DND-41 (cell line): ENCODE measurements at regions not wholly inside any gene's neighbourhood (a gene's known extent, or its start where the extent isn't known, plus 50 kb on each side); places are given as distances from the start of the nearest gene placed in this dataset.

Experiments
- ATAC-seq: fragments of 200-7000 bp; cut with Tn5 transposase; 3 replicates; pipeline ENCODE4 v1.9.1; 2021; ENCODE audit warnings: low read depth; ENCODE audit not compliant: insufficient read depth
- DNase-seq: peaks from one replicate; pipeline ENCODE4 v3.0.0-alpha.2; 2020
- H2AFZ ChIP-seq: 2 replicates; pipeline ENCODE4 v1.6.0; 2012; ENCODE audit warnings: low read depth, low read length
- H3K27ac ChIP-seq: 2 replicates; pipeline ENCODE4 v1.5.1; 2012; ENCODE audit warnings: low read length, inconsistent platforms
- H3K27me3 ChIP-seq: fragments of 200-600 bp; sonication (generic); 2 replicates; pipeline ENCODE4 v1.6.0; 2012; ENCODE audit warnings: low read length, mild to moderate bottlenecking, inconsistent platforms; ENCODE audit not compliant: insufficient read depth, poor library complexity
- H3K36me3 ChIP-seq: 2 replicates; pipeline ENCODE4 v1.5.1; 2012; ENCODE audit warnings: low read length, inconsistent platforms; ENCODE audit not compliant: insufficient read depth
- H3K4me1 ChIP-seq: 2 replicates; pipeline ENCODE4 v1.5.1; 2012; ENCODE audit warnings: mild to moderate bottlenecking, low read length; ENCODE audit not compliant: insufficient read depth
- H3K4me2 ChIP-seq: 2 replicates; pipeline ENCODE4 v1.6.0; 2012; ENCODE audit warnings: mild to moderate bottlenecking, moderate library complexity, low read length, inconsistent platforms; ENCODE audit not compliant: insufficient read depth
- H3K4me3 ChIP-seq, 2 experiments: fragments of 200-600 bp in 1 of 2; shearing (Covaris generic) in 1 of 2; 2 replicates each; pipeline ENCODE4 v1.5.1; 2012 to 2016; ENCODE audit warnings: inconsistent platforms in 2 of 2, low read length in 2 of 2, mild to moderate bottlenecking in 2 of 2, low read depth in 1 of 2, moderate library complexity in 1 of 2
- H3K79me2 ChIP-seq: 2 replicates; pipeline ENCODE4 v1.6.0; 2012; ENCODE audit warnings: low read length, inconsistent platforms; ENCODE audit not compliant: insufficient read depth
- H3K9ac ChIP-seq: 2 replicates; pipeline ENCODE4 v1.6.0; 2012; ENCODE audit warnings: low read depth, mild to moderate bottlenecking, inconsistent platforms, low read length, moderate library complexity
- H3K9me3 ChIP-seq: 2 replicates; pipeline ENCODE4 v1.5.1; 2012; ENCODE audit warnings: low read length, moderate library complexity, mild to moderate bottlenecking, inconsistent platforms; ENCODE audit not compliant: insufficient read depth, severe bottlenecking
- H4K20me1 ChIP-seq: 2 replicates; pipeline ENCODE4 v1.6.0; 2012; ENCODE audit warnings: low read length; ENCODE audit not compliant: insufficient read depth
- EZH2 ChIP-seq: IDR thresholded peaks from 3 replicates; pipeline ENCODE4 v1.6.1; 2012; ENCODE audit warnings: borderline replicate concordance, low read depth, mild to moderate bottlenecking, moderate library complexity, low read length, inconsistent platforms; ENCODE audit not compliant: severe bottlenecking
- TF ChIP-seq, protein P1 (sequence below): IDR thresholded peaks from 2 replicates; pipeline ENCODE4 v1.5.1; 2012; ENCODE audit warnings: borderline replicate concordance, low read length, moderate library complexity, mild to moderate bottlenecking; ENCODE audit not compliant: poor library complexity, severe bottlenecking; ENCODE audit errors: extremely low read depth

DNA sequence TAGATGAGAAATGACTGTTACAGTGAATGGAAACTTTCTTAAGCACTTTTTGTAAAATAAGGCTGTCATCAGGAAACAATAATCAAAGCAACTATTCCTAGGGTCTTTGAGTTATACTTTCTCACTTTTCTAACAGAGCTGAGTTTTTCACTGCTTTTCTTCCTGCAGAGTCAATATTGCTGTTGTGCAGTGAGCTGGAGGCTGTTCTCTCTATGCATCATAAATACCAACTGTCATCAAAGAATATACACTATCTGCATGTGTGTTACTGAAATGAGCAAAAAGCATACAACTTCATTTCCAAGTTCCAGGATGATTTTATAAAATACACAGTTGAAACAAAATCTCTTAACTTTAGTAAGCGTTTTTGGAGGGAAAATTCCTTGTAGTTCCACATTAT lies 110.4 kb upstream of the CPSF6 start:
- Histone ChIP-seq H4K20me1 (no peaks in the 10 kb centered on the region), H3K9me3 (no peaks in the 10 kb centered on the region), H3K27me3 (peaks cover 3% of the 10 kb centered on the region), H3K79me2 (no peaks in the 10 kb centered on the region), H2AFZ (no peak overlapping the region), H3K4me3 (no peak overlapping the region), H3K27ac (no peak overlapping the region), H3K4me1 (no peaks in the 10 kb centered on the region), H3K9ac (no peak overlapping the region), H3K36me3 (no peaks in the 10 kb centered on the region), H3K4me2 (no peak overlapping the region)
- ATAC-seq, result no peak
- TF ChIP-seq, protein P1, sequence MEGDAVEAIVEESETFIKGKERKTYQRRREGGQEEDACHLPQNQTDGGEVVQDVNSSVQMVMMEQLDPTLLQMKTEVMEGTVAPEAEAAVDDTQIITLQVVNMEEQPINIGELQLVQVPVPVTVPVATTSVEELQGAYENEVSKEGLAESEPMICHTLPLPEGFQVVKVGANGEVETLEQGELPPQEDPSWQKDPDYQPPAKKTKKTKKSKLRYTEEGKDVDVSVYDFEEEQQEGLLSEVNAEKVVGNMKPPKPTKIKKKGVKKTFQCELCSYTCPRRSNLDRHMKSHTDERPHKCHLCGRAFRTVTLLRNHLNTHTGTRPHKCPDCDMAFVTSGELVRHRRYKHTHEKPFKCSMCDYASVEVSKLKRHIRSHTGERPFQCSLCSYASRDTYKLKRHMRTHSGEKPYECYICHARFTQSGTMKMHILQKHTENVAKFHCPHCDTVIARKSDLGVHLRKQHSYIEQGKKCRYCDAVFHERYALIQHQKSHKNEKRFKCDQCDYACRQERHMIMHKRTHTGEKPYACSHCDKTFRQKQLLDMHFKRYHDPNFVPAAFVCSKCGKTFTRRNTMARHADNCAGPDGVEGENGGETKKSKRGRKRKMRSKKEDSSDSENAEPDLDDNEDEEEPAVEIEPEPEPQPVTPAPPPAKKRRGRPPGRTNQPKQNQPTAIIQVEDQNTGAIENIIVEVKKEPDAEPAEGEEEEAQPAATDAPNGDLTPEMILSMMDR, result no peak
- no peak for TF ChIP-seq EZH2
- no peak for DNase-seq

- ATAC-seq (no peak), DNase-seq (no peak)
- Histone ChIP-seq H3K4me1 (no peaks in the 10 kb centered on the region), H3K4me3 (no peak overlapping the region), H3K9me3 (no peaks in the 10 kb centered on the region), H4K20me1 (no peaks in the 10 kb centered on the region), H3K36me3 (no peaks in the 10 kb centered on the region), H3K27me3 (no peaks in the 10 kb centered on the region), H2AFZ (no peak overlapping the region), H3K79me2 (no peaks in the 10 kb centered on the region), H3K9ac (no peak overlapping the region), H3K4me2 (no peak overlapping the region), H3K27ac (no peak overlapping the region)
- TF ChIP-seq EZH2, result no peak
- TF ChIP-seq, protein P1, result no peak
These were observed 109.8 kb upstream of the CPSF6 start for GRCh38 chr12:69129564-69129963.

DNA sequence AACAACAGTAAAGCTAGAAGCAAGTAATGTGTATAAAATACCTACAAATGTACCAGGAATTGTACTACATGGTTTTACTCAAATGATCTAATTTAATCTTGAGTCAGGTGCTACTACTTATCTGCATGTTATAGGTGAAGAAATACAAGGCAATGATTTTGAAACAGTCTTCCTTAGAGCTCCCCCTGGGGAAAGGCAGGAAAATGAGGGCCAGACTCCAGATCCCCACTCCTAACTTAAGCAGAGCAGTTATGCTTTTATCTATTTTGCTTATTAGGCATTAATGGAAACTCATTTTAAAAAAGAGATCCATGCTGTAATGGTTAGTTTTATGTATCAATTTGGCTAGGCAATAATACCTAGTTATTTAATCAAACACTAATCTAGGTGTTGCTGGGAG lies 109.3 kb upstream of the CPSF6 start:
- H3K79me2 ChIP-seq, result no peaks in the 10 kb centered on the region
- no peak overlapping the region for H3K4me2 ChIP-seq
- ATAC-seq (no peak), DNase-seq (no peak)
- H3K9ac ChIP-seq, result no peak overlapping the region
- no peak for TF ChIP-seq EZH2
- TF ChIP-seq, protein P1, result no peak
- H2AFZ ChIP-seq, result no peak overlapping the region
- H3K27me3 ChIP-seq, result no peaks in the 10 kb centered on the region
- no peaks in the 10 kb centered on the region for H3K36me3 ChIP-seq
- H3K27ac ChIP-seq, result no peak overlapping the region
- no peaks in the 10 kb centered on the region for H3K4me1 ChIP-seq
- no peak overlapping the region for H3K4me3 ChIP-seq
- no peaks in the 10 kb centered on the region for H3K9me3 ChIP-seq
- no peaks in the 10 kb centered on the region for H4K20me1 ChIP-seq

GRCh38 chr12:69131077-69131476 lies 108.3 kb upstream of the CPSF6 start:
- Histone ChIP-seq H2AFZ (no peak overlapping the region), H4K20me1 (no peaks in the 10 kb centered on the region), H3K27ac (no peak overlapping the region), H3K27me3 (no peaks in the 10 kb centered on the region), H3K9ac (no peak overlapping the region), H3K4me2 (no peak overlapping the region), H3K4me3 (no peak overlapping the region), H3K4me1 (no peaks in the 10 kb centered on the region), H3K79me2 (no peaks in the 10 kb centered on the region), H3K9me3 (no peaks in the 10 kb centered on the region), H3K36me3 (no peaks in the 10 kb centered on the region)
- no peak for TF ChIP-seq EZH2
- TF ChIP-seq, protein P1, result no peak
- ATAC-seq, result no peak
- no peak for DNase-seq
